SK-N-SH (cell line): ENCODE measurements at regions not wholly inside any gene's neighbourhood (a gene's known extent, or its start where the extent isn't known, plus 50 kb on each side); places are given as distances from the start of the nearest gene placed in this dataset.

ENCODE experiments used
- CTCF ChIA-PET: fragments of 300-600, 350-600 bp; formaldehyde crosslinking; extraction: SDS; loops from one replicate; lab custom pipeline; 2021; lab: Yijun Ruan, JAX
- POLR2A ChIA-PET: fragments of 350-600 bp; sonication (Branson Sonifier 250); formaldehyde crosslinking; extraction: SDS; loops from one replicate; lab custom pipeline; 2020; ENCODE audit warnings: antibody characterized with exemption, inconsistent platforms; lab: Yijun Ruan, JAX
- DNase-seq: peaks from one replicate; pipeline ENCODE4 v3.0.0; 2012
- H2AFZ ChIP-seq: fragments of 200-600 bp; sonication (generic); 2 replicates; pipeline ENCODE4 v1.8.1; 2016; ENCODE audit warnings: antibody characterized with exemption, mild to moderate bottlenecking, low read depth
- H3F3A ChIP-seq: fragments of 200-600 bp; sonication (generic); replicated peaks from 2 replicates; pipeline ENCODE3; 2016; ENCODE audit warnings: antibody characterized with exemption, mild to moderate bottlenecking; ENCODE audit not compliant: insufficient read depth
- H3K27ac ChIP-seq, 2 experiments: fragments of 200-500 bp in 1 of 2; fragments of 200-600 bp in 1 of 2; sonication (Bioruptor generic) in 1 of 2; sonication (generic), shearing (Covaris generic) in 1 of 2; 2 replicates each; pipeline versions ENCODE4 v1.5.1 to v1.6.1; 2014 to 2016; ENCODE audit warnings: low read depth in 2 of 2, inconsistent platforms in 1 of 2, low read length in 1 of 2, mild to moderate bottlenecking in 1 of 2, mixed read lengths in 1 of 2
- H3K27me3 ChIP-seq: fragments of 200-600 bp; sonication (generic), shearing (Covaris generic); 2 replicates; pipeline ENCODE4 v1.6.1; 2016; ENCODE audit warnings: mixed run types; ENCODE audit not compliant: insufficient read depth
- H3K36me3 ChIP-seq, 2 experiments: fragments of 200-500 bp in 1 of 2; fragments of 200-600 bp in 1 of 2; sonication (Bioruptor generic) in 1 of 2; sonication (generic) in 1 of 2; replicated peaks in 1 of 2; 2 replicates each; pipeline versions ENCODE3 to v1.5.1; 2014 to 2016; ENCODE audit warnings: low read length in 1 of 2, mild to moderate bottlenecking in 1 of 2; ENCODE audit not compliant: insufficient read depth in 2 of 2, control insufficient read depth in 1 of 2
- H3K4me1 ChIP-seq, 2 experiments: fragments of 200-500 bp in 1 of 2; fragments of 200-600 bp in 1 of 2; sonication (Bioruptor generic) in 1 of 2; sonication (generic), shearing (Covaris generic) in 1 of 2; 2 replicates each; pipeline versions ENCODE4 v1.5.1 to v1.6.1; 2014 to 2016; ENCODE audit warnings: low read depth in 1 of 2, low read length in 1 of 2, mixed run types in 1 of 2; ENCODE audit not compliant: insufficient read depth in 2 of 2, control insufficient read depth in 1 of 2
- H3K4me2 ChIP-seq: fragments of 200-600 bp; sonication (generic), shearing (Covaris generic); 2 replicates; pipeline ENCODE4 v1.6.1; 2017; ENCODE audit warnings: mixed run types
- H3K4me3 ChIP-seq, 2 experiments: fragments of 200-500 bp in 1 of 2; fragments of 200-600 bp in 1 of 2; sonication (Bioruptor generic) in 1 of 2; sonication (generic), shearing (Covaris generic) in 1 of 2; 2 replicates each; pipeline versions ENCODE4 v1.5.1 to v1.8.1; 2014 to 2016; ENCODE audit warnings: low read depth in 2 of 2, inconsistent platforms in 1 of 2, low read length in 1 of 2, mild to moderate bottlenecking in 1 of 2, mixed read lengths in 1 of 2, moderate library complexity in 1 of 2
- H3K79me2 ChIP-seq: fragments of 200-600 bp; sonication (generic); 2 replicates; pipeline ENCODE4 v1.8.1; 2017; ENCODE audit warnings: mild to moderate bottlenecking; ENCODE audit not compliant: insufficient read depth
- H3K9ac ChIP-seq: fragments of 200-600 bp; sonication (generic); 2 replicates; pipeline ENCODE4 v1.6.1; 2017; ENCODE audit warnings: mixed run types
- H3K9me2 ChIP-seq: fragments of 200-600 bp; sonication (generic); 2 replicates; pipeline ENCODE4 v1.6.1; 2017; ENCODE audit warnings: mixed run types
- H3K9me3 ChIP-seq: fragments of 200-600 bp; sonication (generic); 2 replicates; pipeline ENCODE4 v1.6.1; 2017; ENCODE audit warnings: mixed run types, mild to moderate bottlenecking, moderate library complexity
- H4K20me1 ChIP-seq: fragments of 200-600 bp; sonication (generic); 2 replicates; pipeline ENCODE4 v1.6.1; 2017; ENCODE audit warnings: mild to moderate bottlenecking, mixed run types; ENCODE audit not compliant: insufficient read depth
- ELF1 ChIP-seq: IDR thresholded peaks from 2 replicates; pipeline ENCODE4 v1.4.0; 2012
- FOXJ3 ChIP-seq: sonication (generic); formaldehyde crosslinking; IDR thresholded peaks from 2 replicates; pipeline ENCODE4 v1.5.1; 2020; ENCODE audit warnings: mild to moderate bottlenecking, missing genetic modification reagents
- FOXM1 ChIP-seq: IDR thresholded peaks from 2 replicates; pipeline ENCODE4 v1.4.0; 2012; ENCODE audit warnings: low read depth, mild to moderate bottlenecking
- GABPA ChIP-seq: IDR thresholded peaks from 2 replicates; pipeline ENCODE4 v1.4.0; 2012; ENCODE audit warnings: low read depth, mild to moderate bottlenecking
- JUND ChIP-seq: IDR thresholded peaks from 2 replicates; pipeline ENCODE4 v1.4.0; 2012
- NRF1 ChIP-seq: IDR thresholded peaks from 2 replicates; pipeline ENCODE4 v1.6.1; 2012; ENCODE audit warnings: low read depth, mild to moderate bottlenecking, low read length
- POLR2AphosphoS5 ChIP-seq: IDR thresholded peaks from 2 replicates; pipeline ENCODE4 v1.6.1; 2012; ENCODE audit warnings: low read depth, low read length
- RXRA ChIP-seq: IDR thresholded peaks from 2 replicates; pipeline ENCODE4 v1.4.0; 2012; ENCODE audit warnings: low read depth, mild to moderate bottlenecking, borderline replicate concordance
- SIN3A ChIP-seq: IDR thresholded peaks from 2 replicates; pipeline ENCODE4 v1.6.1; 2012; ENCODE audit warnings: low read depth, mild to moderate bottlenecking, low read length, moderate library complexity, borderline replicate concordance
- TCF12 ChIP-seq: IDR thresholded peaks from 2 replicates; pipeline ENCODE4 v1.4.0; 2012
- TEAD4 ChIP-seq: IDR thresholded peaks from 2 replicates; pipeline ENCODE4 v1.4.0; 2012; ENCODE audit warnings: mild to moderate bottlenecking, borderline replicate concordance; ENCODE audit not compliant: insufficient read depth
- WGBS: methylation state at CpG from one replicate; pipeline ENCODE4 v1.1.6; 2017; ENCODE audit warnings: low lambda C conversion rate; 5-methylcytosine and 5-hydroxymethylcytosine counted together
- TF ChIP-seq, protein P1 (sequence below): IDR thresholded peaks from 2 replicates; pipeline ENCODE4 v1.6.1; 2012; ENCODE audit warnings: mild to moderate bottlenecking, low read depth, low read length, moderate library complexity
- TF ChIP-seq, protein P2 (sequence below): fragments of 150-350 bp; IDR thresholded peaks from 2 replicates; pipeline ENCODE4 v1.6.1; 2017; ENCODE audit warnings: antibody characterized with exemption, low read length, low read depth, borderline replicate concordance
- TF ChIP-seq, protein P3 (sequence below): IDR thresholded peaks from 2 replicates; pipeline ENCODE4 v1.4.0; 2012; ENCODE audit warnings: low read depth
- TF ChIP-seq, protein P4 (sequence below): IDR thresholded peaks from 2 replicates; pipeline ENCODE4; 2012

DNA sequence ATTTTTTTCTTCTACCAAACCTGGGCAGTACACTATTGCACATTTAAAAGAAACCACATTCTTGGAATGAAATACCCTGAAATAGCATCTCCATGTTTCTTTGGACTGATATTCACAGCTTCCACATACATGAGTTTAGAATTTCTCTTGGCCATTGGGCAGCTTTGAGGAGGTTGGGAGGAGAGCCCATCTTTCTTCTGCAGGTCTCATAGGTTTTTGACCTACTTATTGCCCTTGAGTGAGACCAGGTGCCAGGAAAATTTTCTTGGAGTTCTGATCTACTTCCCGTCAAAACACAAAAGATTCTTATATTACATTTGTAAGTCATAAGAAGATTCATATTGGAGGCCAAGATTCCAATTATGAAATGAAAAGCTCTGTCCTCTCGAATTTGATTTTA lies 212.0 kb downstream of the IBTK start:
- no peak overlapping the region for H3K27ac ChIP-seq
- no peak overlapping the region for H3K4me2 ChIP-seq
- no peak overlapping the region for H3K4me3 ChIP-seq
- no peaks in the 10 kb centered on the region for H3K27me3 ChIP-seq
- no peaks in the 10 kb centered on the region for H3K36me3 ChIP-seq
- WGBS: 74% methylated on average over 2 of the region's 2 CpGs
- no peaks in the 10 kb centered on the region for H3K79me2 ChIP-seq
- no peaks in the 10 kb centered on the region for H4K20me1 ChIP-seq
- H3K9me3 ChIP-seq: no peaks in the 10 kb centered on the region
- no peak overlapping the region for H2AFZ ChIP-seq
- no peak overlapping the region for H3K9ac ChIP-seq
- no peak for DNase-seq
- TF ChIP-seq, protein P1, sequence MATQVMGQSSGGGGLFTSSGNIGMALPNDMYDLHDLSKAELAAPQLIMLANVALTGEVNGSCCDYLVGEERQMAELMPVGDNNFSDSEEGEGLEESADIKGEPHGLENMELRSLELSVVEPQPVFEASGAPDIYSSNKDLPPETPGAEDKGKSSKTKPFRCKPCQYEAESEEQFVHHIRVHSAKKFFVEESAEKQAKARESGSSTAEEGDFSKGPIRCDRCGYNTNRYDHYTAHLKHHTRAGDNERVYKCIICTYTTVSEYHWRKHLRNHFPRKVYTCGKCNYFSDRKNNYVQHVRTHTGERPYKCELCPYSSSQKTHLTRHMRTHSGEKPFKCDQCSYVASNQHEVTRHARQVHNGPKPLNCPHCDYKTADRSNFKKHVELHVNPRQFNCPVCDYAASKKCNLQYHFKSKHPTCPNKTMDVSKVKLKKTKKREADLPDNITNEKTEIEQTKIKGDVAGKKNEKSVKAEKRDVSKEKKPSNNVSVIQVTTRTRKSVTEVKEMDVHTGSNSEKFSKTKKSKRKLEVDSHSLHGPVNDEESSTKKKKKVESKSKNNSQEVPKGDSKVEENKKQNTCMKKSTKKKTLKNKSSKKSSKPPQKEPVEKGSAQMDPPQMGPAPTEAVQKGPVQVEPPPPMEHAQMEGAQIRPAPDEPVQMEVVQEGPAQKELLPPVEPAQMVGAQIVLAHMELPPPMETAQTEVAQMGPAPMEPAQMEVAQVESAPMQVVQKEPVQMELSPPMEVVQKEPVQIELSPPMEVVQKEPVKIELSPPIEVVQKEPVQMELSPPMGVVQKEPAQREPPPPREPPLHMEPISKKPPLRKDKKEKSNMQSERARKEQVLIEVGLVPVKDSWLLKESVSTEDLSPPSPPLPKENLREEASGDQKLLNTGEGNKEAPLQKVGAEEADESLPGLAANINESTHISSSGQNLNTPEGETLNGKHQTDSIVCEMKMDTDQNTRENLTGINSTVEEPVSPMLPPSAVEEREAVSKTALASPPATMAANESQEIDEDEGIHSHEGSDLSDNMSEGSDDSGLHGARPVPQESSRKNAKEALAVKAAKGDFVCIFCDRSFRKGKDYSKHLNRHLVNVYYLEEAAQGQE: no peak
- TF ChIP-seq, protein P2, sequence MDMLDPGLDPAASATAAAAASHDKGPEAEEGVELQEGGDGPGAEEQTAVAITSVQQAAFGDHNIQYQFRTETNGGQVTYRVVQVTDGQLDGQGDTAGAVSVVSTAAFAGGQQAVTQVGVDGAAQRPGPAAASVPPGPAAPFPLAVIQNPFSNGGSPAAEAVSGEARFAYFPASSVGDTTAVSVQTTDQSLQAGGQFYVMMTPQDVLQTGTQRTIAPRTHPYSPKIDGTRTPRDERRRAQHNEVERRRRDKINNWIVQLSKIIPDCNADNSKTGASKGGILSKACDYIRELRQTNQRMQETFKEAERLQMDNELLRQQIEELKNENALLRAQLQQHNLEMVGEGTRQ: no peak
- TF ChIP-seq ELF1: no peak
- TF ChIP-seq, protein P3, sequence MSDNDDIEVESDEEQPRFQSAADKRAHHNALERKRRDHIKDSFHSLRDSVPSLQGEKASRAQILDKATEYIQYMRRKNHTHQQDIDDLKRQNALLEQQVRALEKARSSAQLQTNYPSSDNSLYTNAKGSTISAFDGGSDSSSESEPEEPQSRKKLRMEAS: no peak
- TF ChIP-seq FOXM1: no peak
- no peak for TF ChIP-seq FOXJ3 (CRISPR knock-in tag)
- TF ChIP-seq, all 33 proteins: peak for 0
- ChIA-PET CTCF (no interaction called here), POLR2A (no interaction called here)
- Histone ChIP-seq H3F3A (no peaks in the 10 kb centered on the region), H3K9me2 (no peaks in the 10 kb centered on the region), H3K4me1 (peaks cover 0 to 13% of the 10 kb centered on the region in 2 experiments; a peak in 2 of 4 replicates)

DNA sequence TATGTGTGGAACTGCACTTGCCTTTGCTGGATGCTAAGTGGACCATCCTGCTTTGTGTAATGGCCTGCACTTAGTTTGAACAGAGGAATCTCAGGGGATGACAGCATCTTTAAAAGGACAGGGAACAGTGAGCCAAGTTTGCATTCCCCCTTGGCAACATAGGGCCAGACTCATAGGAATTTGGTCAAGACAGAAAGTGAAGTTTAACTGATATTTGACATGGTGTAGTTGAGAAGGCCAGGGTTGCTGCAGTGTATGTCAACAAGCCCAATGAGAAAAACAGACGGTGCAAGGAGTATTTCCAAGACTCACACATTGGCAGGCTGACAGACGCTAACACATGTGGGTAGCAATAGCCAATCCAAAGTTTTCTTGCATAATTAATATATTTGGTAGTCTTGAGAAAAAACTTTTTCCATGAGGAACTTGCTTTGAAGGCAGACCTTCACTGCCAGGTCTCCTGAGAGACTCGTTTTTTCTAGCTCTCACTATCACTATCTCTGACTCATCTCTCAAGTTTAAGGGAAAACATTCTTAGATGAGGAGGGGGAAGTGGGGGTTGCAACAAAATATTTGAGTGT lies 213.8 kb downstream of the IBTK start:
- no peaks in the 10 kb centered on the region for H4K20me1 ChIP-seq
- no peak overlapping the region for H3K27ac ChIP-seq
- no peaks in the 10 kb centered on the region for H3K9me3 ChIP-seq
- no peaks in the 10 kb centered on the region for H3F3A ChIP-seq
- WGBS: 82% methylated on average over 3 of the region's 3 CpGs
- no peaks in the 10 kb centered on the region for H3K9me2 ChIP-seq
- H3K9ac ChIP-seq: no peak overlapping the region
- no peaks in the 10 kb centered on the region for H3K36me3 ChIP-seq
- no peak overlapping the region for H2AFZ ChIP-seq
- H3K4me3 ChIP-seq: no peak overlapping the region
- H3K27me3 ChIP-seq: no peaks in the 10 kb centered on the region
- POLR2A ChIA-PET: no interaction called here
- no peak for TF ChIP-seq FOXJ3 (CRISPR knock-in tag)
- TF ChIP-seq, protein P1: no peak
- TF ChIP-seq JUND: no peak
- TF ChIP-seq SIN3A: no peak
- no peak for TF ChIP-seq TEAD4
- TF ChIP-seq TCF12: no peak
- TF ChIP-seq, protein P2: no peak
- TF ChIP-seq FOXM1: no peak
- TF ChIP-seq, protein P4, sequence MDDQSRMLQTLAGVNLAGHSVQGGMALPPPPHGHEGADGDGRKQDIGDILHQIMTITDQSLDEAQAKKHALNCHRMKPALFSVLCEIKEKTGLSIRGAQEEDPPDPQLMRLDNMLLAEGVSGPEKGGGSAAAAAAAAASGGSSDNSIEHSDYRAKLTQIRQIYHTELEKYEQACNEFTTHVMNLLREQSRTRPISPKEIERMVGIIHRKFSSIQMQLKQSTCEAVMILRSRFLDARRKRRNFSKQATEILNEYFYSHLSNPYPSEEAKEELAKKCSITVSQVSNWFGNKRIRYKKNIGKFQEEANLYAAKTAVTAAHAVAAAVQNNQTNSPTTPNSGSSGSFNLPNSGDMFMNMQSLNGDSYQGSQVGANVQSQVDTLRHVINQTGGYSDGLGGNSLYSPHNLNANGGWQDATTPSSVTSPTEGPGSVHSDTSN: no peak
- no peak for TF ChIP-seq POLR2AphosphoS5
- TF ChIP-seq GABPA: no peak
- TF ChIP-seq RXRA: no peak
- TF ChIP-seq ELF1: no peak
- TF ChIP-seq NRF1: no peak
- H3K4me2 ChIP-seq: no peak overlapping the region
- DNase-seq: no peak
- no peaks in the 10 kb centered on the region for H3K79me2 ChIP-seq
- CTCF ChIA-PET: no interaction called here
- H3K4me1 ChIP-seq: peaks cover 0 to 8% of the 10 kb centered on the region in 2 experiments; a peak in 1 of 4 replicates
